Endothelial cell of umbilical vein (primary cell): ENCODE measurements at regions not wholly inside any gene's neighbourhood (a gene's known extent, or its start where the extent isn't known, plus 50 kb on each side); places are given as distances from the start of the nearest gene placed in this dataset.

Experiments used
- BruUV-seq: library from RNA; stranded (reverse); fragments of 400-500 nt; replicated peaks from 2 replicates; lab custom pipeline; 2021; lab: Mats Ljungman, UMichigan
- CTCF ChIA-PET: fragments of 300-600, 350-600 bp; sonication (Branson Sonifier 250); formaldehyde crosslinking; loops from one replicate; lab custom pipeline; 2021; ENCODE audit warnings: antibody characterized with exemption, inconsistent platforms; lab: Charles Lee
- POLR2A ChIA-PET: fragments of 300-600, 350-600 bp; sonication (Branson Sonifier 250); formaldehyde crosslinking; loops from one replicate; lab custom pipeline; 2021; ENCODE audit warnings: antibody characterized with exemption, inconsistent platforms; lab: Charles Lee
- DNase-seq: peaks from one replicate; pipeline ENCODE4 v3.0.0-alpha.2; 2011; ENCODE audit warnings: low read depth, low spot score
- FAIRE-seq: peaks from 2 replicates; lab custom pipeline; 2011; peaks lifted over from hg19 to GRCh38; lab: Jason Lieb, UNC
- H2AFZ ChIP-seq: 2 replicates; pipeline ENCODE4 v1.6.0; 2012; ENCODE audit warnings: low read depth, low read length, control low read depth, inconsistent platforms
- H3K27ac ChIP-seq: 2 replicates; pipeline ENCODE4 v1.5.1; 2011; ENCODE audit warnings: low read depth, mild to moderate bottlenecking, control low read depth, low read length, moderate library complexity; ENCODE audit not compliant: insufficient read depth
- H3K27me3 ChIP-seq, 2 experiments: 2 replicates each; pipeline versions ENCODE4 v1.6.0 to v1.6.1; 2011; ENCODE audit warnings: low read length in 2 of 2, mixed read lengths in 1 of 2; ENCODE audit not compliant: control insufficient read depth in 2 of 2, insufficient read depth in 2 of 2
- H3K36me3 ChIP-seq, 2 experiments: 2 replicates in 1 of 2; 3 replicates in 1 of 2; pipeline ENCODE4 v1.5.1; 2011; ENCODE audit warnings: low read length in 2 of 2, mild to moderate bottlenecking in 1 of 2, moderate library complexity in 1 of 2; ENCODE audit not compliant: control insufficient read depth in 2 of 2, insufficient read depth in 2 of 2; ENCODE audit errors: extremely low read depth in 1 of 2
- H3K4me1 ChIP-seq: 3 replicates; pipeline ENCODE4 v1.5.1; 2011; ENCODE audit warnings: mild to moderate bottlenecking, low read length; ENCODE audit not compliant: control insufficient read depth, insufficient read depth; ENCODE audit errors: extremely low read depth
- H3K4me2 ChIP-seq: 2 replicates; pipeline ENCODE4 v1.6.1; 2011; ENCODE audit warnings: low read length, control low read depth, mixed read lengths; ENCODE audit not compliant: insufficient read depth
- H3K4me3 ChIP-seq, 3 experiments: fragments of 200-600 bp in 1 of 3; sonication (generic), shearing (Covaris generic) in 1 of 3; replicated peaks in 1 of 3; 2 replicates each; pipeline ENCODE4 v1.5.1; 2011 to 2016; ENCODE audit warnings: control low read depth in 3 of 3, low read length in 3 of 3, mild to moderate bottlenecking in 2 of 3, inconsistent platforms in 1 of 3, low read depth in 1 of 3, moderate library complexity in 1 of 3; ENCODE audit not compliant: insufficient read depth in 1 of 3
- H3K79me2 ChIP-seq: 2 replicates; pipeline ENCODE4 v1.6.0; 2012; ENCODE audit warnings: low read length, inconsistent platforms; ENCODE audit not compliant: control insufficient read depth, insufficient read depth
- H3K9ac ChIP-seq: replicated peaks from 2 replicates; pipeline ENCODE3; 2011; ENCODE audit warnings: low read length, control low read depth; ENCODE audit not compliant: insufficient read depth; ENCODE audit errors: extremely low read depth
- H3K9me1 ChIP-seq: replicated peaks from 3 replicates; pipeline ENCODE4 v1.6.0; 2011; ENCODE audit warnings: mild to moderate bottlenecking, low read length; ENCODE audit not compliant: control insufficient read depth, insufficient read depth; ENCODE audit errors: extremely low read depth
- H3K9me3 ChIP-seq: replicated peaks from 2 replicates; pipeline ENCODE4 v1.5.1; 2012; ENCODE audit warnings: low read length, inconsistent platforms; ENCODE audit not compliant: control insufficient read depth, insufficient read depth
- H4K20me1 ChIP-seq: replicated peaks from 2 replicates; pipeline ENCODE3; 2011; ENCODE audit warnings: mild to moderate bottlenecking, low read length; ENCODE audit not compliant: control insufficient read depth, insufficient read depth; ENCODE audit errors: extremely low read depth
- EZH2 ChIP-seq: IDR thresholded peaks from 2 replicates; pipeline ENCODE4 v1.6.1; 2012; ENCODE audit warnings: borderline replicate concordance, low read depth, mild to moderate bottlenecking, moderate library complexity, low read length, inconsistent platforms; ENCODE audit not compliant: severe bottlenecking
- FOS ChIP-seq: IDR thresholded peaks from 2 replicates; pipeline ENCODE4 v1.6.1; 2011; ENCODE audit warnings: mild to moderate bottlenecking, low read length, moderate library complexity, borderline replicate concordance; ENCODE audit not compliant: insufficient read depth
- GATA2 ChIP-seq: IDR thresholded peaks from 2 replicates; pipeline ENCODE4 v1.7.0; 2011; ENCODE audit warnings: low read depth, mild to moderate bottlenecking, moderate library complexity, mixed read lengths, low read length; ENCODE audit not compliant: insufficient read length, insufficient read depth
- JUN ChIP-seq: IDR thresholded peaks from 2 replicates; pipeline ENCODE4 v1.6.1; 2011; ENCODE audit warnings: borderline replicate concordance, low read depth; ENCODE audit not compliant: insufficient read length, insufficient read depth
- MYC ChIP-seq: IDR thresholded peaks from one replicate; pipeline ENCODE4 v1.6.1; 2011; ENCODE audit warnings: mild to moderate bottlenecking, low read depth, low read length
- POLR2A ChIP-seq: IDR thresholded peaks from 2 replicates; pipeline ENCODE4 v1.6.1; 2012; ENCODE audit warnings: low read depth, mild to moderate bottlenecking, control low read depth, low read length
- POLR2AphosphoS5 ChIP-seq: IDR thresholded peaks from 2 replicates; pipeline ENCODE4 v1.6.1; 2012; ENCODE audit warnings: low read depth, mild to moderate bottlenecking, control low read depth, low read length, moderate library complexity; ENCODE audit not compliant: insufficient read depth
- dilution Hi-C: fragments of 300-500 bp; cut with MboI; formaldehyde crosslinking; loops from one replicate; pipeline ENCODE4 v1.15.0; 2019; ENCODE audit warnings: low sequenced_read_pairs; ENCODE audit not compliant: extremely low pct_ligation_motif_present
- intact Hi-C: fragments of 100-400 bp; cut with micrococcal nuclease; formaldehyde crosslinking; loops from one replicate; pipeline ENCODE4 v1.10.0; 2022
- TF ChIP-seq, protein P1 (sequence below), 2 donors: IDR thresholded peaks; 1 replicate in 1 of 2; 2 replicates in 1 of 2; pipeline ENCODE4 v1.5.1; 2011; ENCODE audit warnings: low read length in 2 of 2, mild to moderate bottlenecking in 2 of 2, moderate library complexity in 2 of 2, control low read depth in 1 of 2, inconsistent platforms in 1 of 2, low read depth in 1 of 2; ENCODE audit not compliant: insufficient read depth in 1 of 2; ENCODE audit errors: extremely low read depth in 1 of 2
- TF ChIP-seq, protein P2 (sequence below): IDR thresholded peaks from 2 replicates; pipeline ENCODE4 v1.6.1; 2011; ENCODE audit not compliant: insufficient read depth, insufficient read length

DNA sequence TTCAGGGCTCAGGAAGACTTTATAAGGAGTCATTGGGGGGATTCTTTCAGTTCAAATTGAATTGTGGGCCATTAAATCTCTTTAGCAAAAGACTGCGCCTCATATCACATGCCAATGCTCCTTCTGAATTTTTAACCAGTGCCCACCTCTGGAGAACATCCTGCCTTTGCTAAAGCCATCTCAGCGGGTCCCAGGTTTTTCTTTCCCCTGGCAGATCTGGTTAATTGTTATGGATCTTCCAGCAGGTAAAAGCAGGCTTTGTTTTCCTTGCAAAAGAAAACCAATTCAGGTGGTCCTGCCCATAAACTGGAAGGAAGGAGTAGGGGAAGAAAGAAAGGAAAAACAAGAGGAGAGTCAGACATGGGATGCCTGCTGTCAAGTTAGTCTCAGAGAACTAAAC is 298.2 kb downstream of the LRFN2 start:
- no peak overlapping the region for H3K4me3 ChIP-seq
- no peaks in the 10 kb centered on the region for H3K27me3 ChIP-seq
- H3K79me2 ChIP-seq = no peaks in the 10 kb centered on the region
- no peak for FAIRE-seq
- intact Hi-C loops = no loop called here
- H3K27ac ChIP-seq = no peak overlapping the region
- no peak overlapping the region for H2AFZ ChIP-seq
- POLR2A ChIA-PET = no interaction called here
- H4K20me1 ChIP-seq = no peaks in the 10 kb centered on the region
- BruUV-seq = no TSS peak
- TF ChIP-seq EZH2 = no peak
- TF ChIP-seq JUN = no peak
- TF ChIP-seq, protein P1, sequence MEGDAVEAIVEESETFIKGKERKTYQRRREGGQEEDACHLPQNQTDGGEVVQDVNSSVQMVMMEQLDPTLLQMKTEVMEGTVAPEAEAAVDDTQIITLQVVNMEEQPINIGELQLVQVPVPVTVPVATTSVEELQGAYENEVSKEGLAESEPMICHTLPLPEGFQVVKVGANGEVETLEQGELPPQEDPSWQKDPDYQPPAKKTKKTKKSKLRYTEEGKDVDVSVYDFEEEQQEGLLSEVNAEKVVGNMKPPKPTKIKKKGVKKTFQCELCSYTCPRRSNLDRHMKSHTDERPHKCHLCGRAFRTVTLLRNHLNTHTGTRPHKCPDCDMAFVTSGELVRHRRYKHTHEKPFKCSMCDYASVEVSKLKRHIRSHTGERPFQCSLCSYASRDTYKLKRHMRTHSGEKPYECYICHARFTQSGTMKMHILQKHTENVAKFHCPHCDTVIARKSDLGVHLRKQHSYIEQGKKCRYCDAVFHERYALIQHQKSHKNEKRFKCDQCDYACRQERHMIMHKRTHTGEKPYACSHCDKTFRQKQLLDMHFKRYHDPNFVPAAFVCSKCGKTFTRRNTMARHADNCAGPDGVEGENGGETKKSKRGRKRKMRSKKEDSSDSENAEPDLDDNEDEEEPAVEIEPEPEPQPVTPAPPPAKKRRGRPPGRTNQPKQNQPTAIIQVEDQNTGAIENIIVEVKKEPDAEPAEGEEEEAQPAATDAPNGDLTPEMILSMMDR (IDR thresholded peaks at IDR 0.05; ENCODE audit: extremely low read depth in 1 of 2, insufficient read depth in 1 of 2, low read depth in 1 of 2, low read length in 2 of 2) = no peak
- no peak for TF ChIP-seq POLR2A
- no peak for TF ChIP-seq POLR2AphosphoS5
- no peak for TF ChIP-seq GATA2
- TF ChIP-seq MYC = no peak
- no peak for TF ChIP-seq FOS
- TF ChIP-seq, protein P2, sequence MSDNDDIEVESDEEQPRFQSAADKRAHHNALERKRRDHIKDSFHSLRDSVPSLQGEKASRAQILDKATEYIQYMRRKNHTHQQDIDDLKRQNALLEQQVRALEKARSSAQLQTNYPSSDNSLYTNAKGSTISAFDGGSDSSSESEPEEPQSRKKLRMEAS = no peak
- dilution Hi-C loops = no loop called here
- H3K9ac ChIP-seq = no peak overlapping the region
- no peak for DNase-seq
- H3K4me1 ChIP-seq = no peaks in the 10 kb centered on the region
- no peaks in the 10 kb centered on the region for H3K36me3 ChIP-seq
- no peak overlapping the region for H3K4me2 ChIP-seq
- H3K9me3 ChIP-seq = no peaks in the 10 kb centered on the region
- CTCF ChIA-PET = no interaction called here
- H3K9me1 ChIP-seq = no peaks in the 10 kb centered on the region
